NCI-H2081 (cell line): ENCODE measurements at regions not wholly inside any gene's neighbourhood (a gene's known extent, or its start where the extent isn't known, plus 50 kb on each side); places are given as distances from the start of the nearest gene placed in this dataset.

ENCODE experiments used
- DNase-seq, 2 experiments: peaks; one replicate each; lab custom pipeline; 2025; lab: John Stamatoyannopoulos, UW

DNA sequence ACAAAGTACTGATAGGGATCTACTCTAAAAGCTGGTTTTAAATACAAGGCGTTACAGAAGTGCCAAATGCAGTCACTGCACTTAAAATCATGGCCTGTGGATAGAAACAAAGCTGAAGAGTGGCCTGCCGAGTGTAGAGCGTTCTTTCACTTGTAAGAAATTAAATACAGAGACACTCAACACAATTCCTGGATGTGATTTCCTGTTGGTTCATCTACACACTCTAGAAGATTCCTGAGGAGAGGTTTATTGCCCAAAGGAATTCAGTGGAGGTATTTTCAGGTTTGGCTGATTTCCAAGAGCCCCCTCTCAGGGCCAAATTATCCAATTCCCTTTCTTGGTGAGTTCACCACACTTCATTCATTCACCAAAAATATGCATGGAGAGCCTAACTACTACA is 200.3 kb upstream of the IL12A start:
- no peak for DNase-seq

- DNase-seq: no peak
Measured at GRCh38 chr3:159789017-159789416, 199.6 kb upstream of the IL12A start.

- DNase-seq: no peak
Measured at GRCh38 chr3:159789742-159790635, 198.6 kb upstream of the IL12A start.

DNA sequence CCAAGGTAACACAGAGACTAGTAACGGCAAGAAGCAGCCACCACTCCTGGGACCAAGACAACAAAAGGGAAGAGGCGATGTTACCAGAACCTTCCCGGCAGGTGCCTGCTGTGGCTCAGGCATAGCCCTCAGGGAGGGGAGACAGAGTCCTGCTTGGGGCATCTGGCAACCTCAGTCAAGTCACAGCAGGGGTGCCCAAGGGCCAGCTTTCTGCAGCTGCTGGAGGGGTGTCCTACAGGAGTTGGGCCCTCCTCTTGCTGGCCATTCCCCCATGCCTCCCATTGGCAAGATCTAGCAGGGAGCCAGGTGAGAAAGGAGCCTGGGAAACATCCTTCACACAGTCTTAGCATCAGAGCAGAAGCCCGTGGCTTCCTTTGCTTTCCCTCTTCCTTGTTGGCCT is 197.3 kb upstream of the IL12A start:
- no peak for DNase-seq

DNA sequence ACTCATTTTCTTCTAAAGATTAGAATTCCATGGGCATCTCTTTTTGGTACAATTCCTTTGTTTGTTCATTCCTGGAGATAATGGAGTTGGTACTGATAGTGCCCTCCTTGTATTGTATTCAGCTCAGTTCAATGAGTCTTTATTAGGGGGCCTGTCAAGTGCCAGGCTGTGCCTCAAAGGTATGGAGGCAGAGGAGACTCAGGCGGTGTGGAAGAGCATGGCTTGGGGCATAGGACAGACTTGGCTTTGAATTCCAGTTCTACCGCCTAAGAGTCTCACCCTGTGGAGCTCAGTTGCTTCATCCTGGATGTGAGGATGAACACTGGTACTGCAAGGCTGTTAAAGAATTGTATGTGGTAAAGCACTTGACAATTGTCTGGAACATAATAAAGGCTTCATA is 196.6 kb upstream of the IL12A start:
- DNase-seq: no peak

DNA sequence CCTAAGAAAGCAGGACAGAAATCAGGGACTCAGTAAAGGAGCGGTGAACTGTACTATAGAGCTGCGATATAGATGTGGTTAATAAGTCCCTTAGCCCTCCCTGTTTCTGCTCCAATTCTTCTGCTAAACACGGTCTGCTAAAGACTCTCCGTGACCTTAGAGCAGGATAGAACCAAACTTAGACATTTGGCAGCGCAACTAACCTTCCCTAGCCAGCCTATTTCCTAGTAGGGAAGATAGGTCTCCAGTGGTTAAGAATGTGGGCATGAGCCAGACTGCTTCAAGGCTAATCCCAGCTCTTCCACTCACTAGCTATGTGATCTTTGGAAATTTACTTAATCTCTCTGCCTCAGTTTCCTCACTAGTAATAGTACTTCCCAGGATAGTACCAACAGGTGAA is 193.6 kb upstream of the IL12A start:
- DNase-seq: no peak

GRCh38 chr3:159795681-159796175 is 192.9 kb upstream of the IL12A start:
- DNase-seq: no peak

- DNase-seq: no peak
Measured at GRCh38 chr3:159796226-159796625, 192.4 kb upstream of the IL12A start.

- no peak for DNase-seq
Measured at GRCh38 chr3:159796744-159797143, 191.9 kb upstream of the IL12A start.

DNA sequence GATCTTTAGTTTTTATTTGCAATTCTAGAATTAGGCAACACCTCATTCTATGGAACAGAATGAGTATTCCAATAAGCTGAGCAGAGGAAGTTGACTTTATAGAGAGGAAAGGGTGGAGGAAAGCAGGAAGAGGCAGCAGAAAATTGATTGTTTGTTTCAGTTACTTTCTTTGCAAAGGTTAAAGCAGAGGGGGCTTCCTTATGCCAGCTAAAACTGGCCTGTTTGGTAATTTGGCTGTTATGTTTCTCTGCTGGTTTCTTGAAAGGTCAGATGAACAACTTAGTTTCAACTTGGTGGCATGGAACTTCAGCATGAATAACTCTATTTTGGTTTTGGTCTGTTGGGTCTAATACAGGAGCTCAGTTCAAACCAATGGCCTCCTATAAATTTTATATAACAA is 190.9 kb upstream of the IL12A start:
- DNase-seq: no peak

GRCh38 chr3:159798951-159799350 is 189.7 kb upstream of the IL12A start:
- no peak for DNase-seq

DNA sequence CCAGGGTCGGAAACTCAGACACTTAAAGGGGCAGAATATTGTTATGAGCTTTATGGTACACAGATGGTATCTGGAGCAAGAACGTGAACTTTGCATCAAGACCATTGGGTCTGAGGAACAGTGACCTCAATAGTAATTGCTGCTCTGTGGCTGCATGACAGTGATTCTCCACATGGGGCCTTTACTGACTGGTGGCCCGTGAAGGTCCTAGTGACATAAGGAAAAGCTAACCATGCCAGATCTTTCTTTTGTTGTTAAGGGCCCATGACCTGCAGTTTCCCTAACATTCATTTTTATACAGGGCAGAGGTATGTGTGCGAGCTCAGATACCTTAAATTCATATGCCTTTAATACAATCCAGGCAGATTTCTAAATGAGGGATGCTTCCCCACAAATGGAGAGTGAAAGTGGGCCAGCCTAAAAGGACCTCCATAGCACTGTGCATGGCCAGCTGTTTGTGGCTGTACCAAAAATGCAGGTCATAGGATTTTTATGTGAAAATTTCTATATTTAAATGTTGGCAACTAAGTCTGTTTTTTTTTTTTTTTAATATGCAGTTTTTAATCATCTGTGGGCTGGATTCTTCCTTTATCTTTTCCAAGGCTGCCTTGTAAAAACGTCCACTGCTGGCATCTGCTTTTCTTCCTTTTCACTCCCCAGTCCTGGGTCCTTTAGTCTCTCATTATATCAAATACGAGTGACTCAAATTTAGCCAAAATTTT is 188.0 kb upstream of the IL12A start:
- DNase-seq: no peak

DNA sequence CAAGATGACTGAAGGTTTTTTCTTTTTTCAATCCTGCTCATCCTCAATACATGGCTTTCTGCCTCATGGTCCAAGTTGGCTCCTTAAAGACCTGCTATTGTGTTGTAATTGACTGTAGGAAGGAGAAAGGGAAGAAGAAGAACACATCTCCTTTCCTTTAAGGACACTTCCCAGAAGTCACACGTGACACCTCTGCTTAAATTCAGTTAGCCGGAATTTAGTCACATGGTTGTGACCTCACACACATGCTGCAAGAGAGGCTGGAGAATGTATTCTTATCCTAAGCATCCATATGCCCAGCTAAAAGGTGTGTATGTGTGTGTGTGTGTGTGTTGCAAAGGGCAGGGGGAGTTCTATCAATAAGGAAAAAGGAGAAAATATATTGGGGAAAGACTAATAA is 185.8 kb upstream of the IL12A start:
- DNase-seq: no peak

- no peak for DNase-seq
Measured at GRCh38 chr3:159803459-159803858, 185.2 kb upstream of the IL12A start.

DNA sequence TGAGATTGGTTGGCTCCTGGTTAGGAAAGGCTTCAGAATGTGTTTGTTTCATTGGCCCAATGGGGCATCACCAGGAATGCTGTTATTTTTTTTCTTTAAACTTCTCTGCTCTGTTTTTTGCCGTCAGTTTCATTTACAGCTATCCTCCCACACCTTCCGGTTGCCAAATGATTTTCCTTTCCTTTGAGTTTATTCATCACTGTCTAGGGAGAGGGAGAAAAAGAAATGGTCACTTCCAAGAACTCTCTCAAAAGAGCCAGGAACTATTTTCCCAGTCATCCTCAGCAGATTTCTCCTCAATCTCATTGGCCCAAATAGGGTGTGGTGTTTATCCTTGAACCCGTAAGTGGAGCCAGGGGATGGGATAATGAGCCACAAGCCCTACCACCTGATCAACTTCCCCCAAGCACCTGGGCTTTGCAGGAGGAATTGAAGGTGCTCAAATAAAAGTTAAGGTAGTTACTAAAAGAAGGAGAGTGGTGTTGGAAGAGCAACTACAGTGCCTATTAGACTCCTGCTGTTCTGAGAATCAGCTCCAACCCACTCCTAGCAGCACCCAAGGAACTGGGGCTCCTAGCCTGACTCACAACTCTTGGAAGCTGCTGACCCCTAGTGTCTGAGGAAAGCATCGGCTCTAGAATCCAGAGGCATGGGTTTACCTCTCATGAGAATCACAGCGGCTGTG is 183.8 kb upstream of the IL12A start:
- DNase-seq: peak; percentile 88

DNA sequence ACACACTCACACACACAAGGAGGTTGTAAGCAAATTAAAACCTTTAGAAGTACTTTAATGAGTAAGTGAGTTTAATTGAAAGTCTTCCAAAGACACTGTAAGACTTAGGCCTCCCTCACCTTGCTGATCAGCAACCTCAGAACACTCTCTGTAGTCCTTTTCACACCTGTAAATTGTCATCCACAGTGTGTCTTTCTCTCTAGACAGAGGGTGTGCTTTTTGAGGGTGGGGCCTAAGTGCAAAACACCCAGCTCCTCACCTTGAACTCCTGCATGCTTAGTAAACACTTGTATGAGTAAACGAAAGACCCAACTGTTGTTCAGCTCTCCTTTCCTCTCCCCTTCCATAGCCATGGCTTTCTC is 183.2 kb upstream of the IL12A start:
- DNase-seq: no peak

DNA sequence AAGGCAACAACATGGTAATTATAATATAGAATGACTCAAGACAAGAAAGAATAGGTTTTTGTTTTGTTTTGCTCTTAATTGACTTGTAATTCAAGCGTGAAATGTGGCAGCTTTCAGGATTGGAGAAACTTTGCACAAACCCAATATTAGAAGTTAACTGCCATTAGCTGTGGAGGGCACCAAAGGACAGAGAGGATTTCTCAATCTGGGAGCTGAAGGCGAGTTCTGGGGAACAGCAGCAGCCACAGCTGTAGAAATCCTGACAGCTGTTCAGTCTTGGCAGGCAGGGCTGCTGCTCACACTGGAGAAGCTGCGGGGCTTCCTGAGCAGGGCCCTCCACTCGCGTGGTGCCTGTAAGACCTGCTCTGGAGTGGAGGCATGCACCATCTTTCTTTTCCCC is 182.2 kb upstream of the IL12A start:
- DNase-seq: no peak

- DNase-seq: peak in 1 of 2 experiments; percentile 42
Measured at GRCh38 chr3:159807137-159808040, 181.2 kb upstream of the IL12A start.

DNA sequence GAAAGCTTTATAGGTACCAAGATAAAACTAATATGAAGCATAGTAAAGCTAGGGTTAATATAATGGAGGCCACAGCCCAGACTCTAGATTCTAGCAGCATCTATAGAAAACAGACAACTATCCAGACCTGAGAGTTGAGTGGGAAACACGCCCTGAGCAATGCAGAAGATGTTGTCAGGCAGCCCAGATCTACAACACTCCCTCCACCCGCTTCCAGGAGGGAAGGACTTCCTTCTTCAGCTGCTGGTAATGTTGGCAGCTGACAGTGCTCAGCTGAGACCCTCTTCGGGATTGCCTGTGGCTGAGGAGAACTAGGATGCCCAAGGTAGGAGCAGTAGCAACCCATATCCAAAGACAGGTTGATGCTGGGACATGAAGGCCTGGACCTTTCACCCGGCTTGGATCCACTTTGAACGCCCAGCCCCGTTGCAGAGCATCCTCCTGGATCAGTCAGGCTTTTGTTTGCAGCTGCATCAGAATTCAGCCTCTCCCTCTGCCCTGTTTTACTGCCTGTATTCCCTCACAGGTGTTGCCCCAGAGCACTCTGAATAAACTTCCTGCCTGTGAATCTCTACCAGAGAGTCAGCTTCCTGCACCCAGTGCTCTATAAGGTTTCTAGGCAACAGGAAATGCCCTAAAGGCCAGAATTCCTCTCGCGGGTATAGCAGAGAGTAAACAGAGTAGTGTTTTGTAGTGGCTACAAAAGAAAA is 174.7 kb upstream of the IL12A start:
- DNase-seq: peak; percentile 72 to 90

DNA sequence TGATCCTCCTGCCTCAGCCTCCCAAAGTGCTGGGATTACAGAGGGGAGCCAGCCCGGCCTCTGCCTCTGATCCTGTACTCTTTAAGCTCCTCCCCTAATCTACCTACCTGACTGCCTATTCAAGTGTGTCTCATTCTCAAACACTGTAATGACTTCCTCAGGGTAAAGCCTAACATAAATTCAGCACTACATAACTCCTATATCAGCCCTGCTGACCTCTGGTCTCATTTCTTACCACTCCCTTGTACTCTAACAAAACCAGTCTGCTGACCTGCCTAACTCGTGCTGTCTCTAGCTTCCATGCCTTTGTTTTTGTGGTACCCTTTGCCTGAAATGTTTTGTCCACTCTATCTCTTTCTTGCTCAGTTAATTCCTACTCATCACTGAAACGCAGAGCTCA is 172.1 kb upstream of the IL12A start:
- DNase-seq: no peak

DNA sequence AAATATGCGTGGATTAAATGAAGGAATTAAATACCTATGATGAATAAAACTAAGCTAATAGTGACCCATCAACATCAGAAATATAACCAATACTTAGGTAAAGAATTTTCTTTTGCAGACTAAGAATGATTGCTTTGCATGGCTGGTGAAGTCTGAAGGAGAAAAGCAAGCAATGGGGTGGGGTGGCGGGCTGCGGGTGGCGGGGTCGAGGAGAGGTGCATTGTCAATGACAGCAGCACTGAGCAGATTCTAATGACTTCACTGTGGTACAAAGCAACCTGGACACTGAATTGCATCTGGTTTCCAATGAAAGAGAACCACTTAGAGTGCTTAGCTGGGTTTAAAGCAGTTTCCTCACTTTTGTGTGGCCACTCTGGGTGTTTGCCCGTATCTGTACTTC is 171.5 kb upstream of the IL12A start:
- DNase-seq: no peak
